ENCODE measurements at regions not wholly inside any gene's neighbourhood (a gene's known extent, or its start where the extent isn't known, plus 50 kb on each side); places are given as distances from the start of the nearest gene placed in this dataset.

DNA sequence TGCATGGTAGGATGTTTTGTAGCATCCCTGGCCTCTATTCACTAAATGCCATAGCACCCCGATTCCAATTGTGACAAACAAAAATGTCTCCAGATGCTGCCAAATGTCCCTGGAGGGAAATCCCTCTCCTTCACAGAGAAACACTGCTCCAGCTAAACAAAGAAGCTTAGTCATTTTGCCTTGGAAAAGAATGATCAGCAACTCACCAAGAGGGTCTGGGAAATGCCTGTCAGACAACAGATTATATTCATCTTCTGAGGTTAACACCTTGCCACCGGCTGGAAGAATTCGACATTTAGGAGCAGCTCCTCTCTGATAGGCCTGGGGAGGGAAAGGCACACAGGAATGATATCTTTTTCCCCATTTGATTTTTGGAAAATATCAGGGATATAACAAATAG lies 84.4 kb downstream of the NIBAN1 start:
- TF ChIP-seq, protein P1, sequence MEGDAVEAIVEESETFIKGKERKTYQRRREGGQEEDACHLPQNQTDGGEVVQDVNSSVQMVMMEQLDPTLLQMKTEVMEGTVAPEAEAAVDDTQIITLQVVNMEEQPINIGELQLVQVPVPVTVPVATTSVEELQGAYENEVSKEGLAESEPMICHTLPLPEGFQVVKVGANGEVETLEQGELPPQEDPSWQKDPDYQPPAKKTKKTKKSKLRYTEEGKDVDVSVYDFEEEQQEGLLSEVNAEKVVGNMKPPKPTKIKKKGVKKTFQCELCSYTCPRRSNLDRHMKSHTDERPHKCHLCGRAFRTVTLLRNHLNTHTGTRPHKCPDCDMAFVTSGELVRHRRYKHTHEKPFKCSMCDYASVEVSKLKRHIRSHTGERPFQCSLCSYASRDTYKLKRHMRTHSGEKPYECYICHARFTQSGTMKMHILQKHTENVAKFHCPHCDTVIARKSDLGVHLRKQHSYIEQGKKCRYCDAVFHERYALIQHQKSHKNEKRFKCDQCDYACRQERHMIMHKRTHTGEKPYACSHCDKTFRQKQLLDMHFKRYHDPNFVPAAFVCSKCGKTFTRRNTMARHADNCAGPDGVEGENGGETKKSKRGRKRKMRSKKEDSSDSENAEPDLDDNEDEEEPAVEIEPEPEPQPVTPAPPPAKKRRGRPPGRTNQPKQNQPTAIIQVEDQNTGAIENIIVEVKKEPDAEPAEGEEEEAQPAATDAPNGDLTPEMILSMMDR (IDR thresholded peaks at IDR 0.05): no peak
- TF ChIP-seq, protein P2, sequence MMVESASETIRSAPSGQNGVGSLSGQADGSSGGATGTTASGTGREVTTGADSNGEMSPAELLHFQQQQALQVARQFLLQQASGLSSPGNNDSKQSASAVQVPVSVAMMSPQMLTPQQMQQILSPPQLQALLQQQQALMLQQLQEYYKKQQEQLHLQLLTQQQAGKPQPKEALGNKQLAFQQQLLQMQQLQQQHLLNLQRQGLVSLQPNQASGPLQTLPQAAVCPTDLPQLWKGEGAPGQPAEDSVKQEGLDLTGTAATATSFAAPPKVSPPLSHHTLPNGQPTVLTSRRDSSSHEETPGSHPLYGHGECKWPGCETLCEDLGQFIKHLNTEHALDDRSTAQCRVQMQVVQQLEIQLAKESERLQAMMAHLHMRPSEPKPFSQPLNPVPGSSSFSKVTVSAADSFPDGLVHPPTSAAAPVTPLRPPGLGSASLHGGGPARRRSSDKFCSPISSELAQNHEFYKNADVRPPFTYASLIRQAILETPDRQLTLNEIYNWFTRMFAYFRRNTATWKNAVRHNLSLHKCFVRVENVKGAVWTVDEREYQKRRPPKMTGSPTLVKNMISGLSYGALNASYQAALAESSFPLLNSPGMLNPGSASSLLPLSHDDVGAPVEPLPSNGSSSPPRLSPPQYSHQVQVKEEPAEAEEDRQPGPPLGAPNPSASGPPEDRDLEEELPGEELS (CRISPR knock-in tag; IDR thresholded peaks at IDR 0.05): no peak
- TF ChIP-seq, protein P3, sequence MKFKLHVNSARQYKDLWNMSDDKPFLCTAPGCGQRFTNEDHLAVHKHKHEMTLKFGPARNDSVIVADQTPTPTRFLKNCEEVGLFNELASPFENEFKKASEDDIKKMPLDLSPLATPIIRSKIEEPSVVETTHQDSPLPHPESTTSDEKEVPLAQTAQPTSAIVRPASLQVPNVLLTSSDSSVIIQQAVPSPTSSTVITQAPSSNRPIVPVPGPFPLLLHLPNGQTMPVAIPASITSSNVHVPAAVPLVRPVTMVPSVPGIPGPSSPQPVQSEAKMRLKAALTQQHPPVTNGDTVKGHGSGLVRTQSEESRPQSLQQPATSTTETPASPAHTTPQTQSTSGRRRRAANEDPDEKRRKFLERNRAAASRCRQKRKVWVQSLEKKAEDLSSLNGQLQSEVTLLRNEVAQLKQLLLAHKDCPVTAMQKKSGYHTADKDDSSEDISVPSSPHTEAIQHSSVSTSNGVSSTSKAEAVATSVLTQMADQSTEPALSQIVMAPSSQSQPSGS (CRISPR knock-in tag; IDR thresholded peaks at IDR 0.05; ENCODE audit: borderline replicate concordance, low read depth): no peak
- no peak for TF ChIP-seq GABPB1 (CRISPR knock-in tag; IDR thresholded peaks at IDR 0.05)
- no peak for TF ChIP-seq CREM (CRISPR knock-in tag; IDR thresholded peaks at IDR 0.05)
- TF ChIP-seq, protein P4, sequence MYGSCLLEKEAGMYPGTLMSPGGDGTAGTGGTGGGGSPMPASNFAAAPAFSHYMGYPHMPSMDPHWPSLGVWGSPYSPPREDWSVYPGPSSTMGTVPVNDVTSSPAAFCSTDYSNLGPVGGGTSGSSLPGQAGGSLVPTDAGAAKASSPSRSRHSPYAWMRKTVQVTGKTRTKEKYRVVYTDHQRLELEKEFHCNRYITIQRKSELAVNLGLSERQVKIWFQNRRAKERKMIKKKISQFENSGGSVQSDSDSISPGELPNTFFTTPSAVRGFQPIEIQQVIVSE (CRISPR knock-in tag; IDR thresholded peaks at IDR 0.05; ENCODE audit: borderline replicate concordance): no peak
- no peak for TF ChIP-seq CREB1 (CRISPR knock-in tag; IDR thresholded peaks at IDR 0.05)
- TF ChIP-seq SMAD3 (CRISPR knock-in tag; IDR thresholded peaks at IDR 0.05; ENCODE audit: borderline replicate concordance): no peak
- TF ChIP-seq JUN (CRISPR knock-in tag; IDR thresholded peaks at IDR 0.05): no peak
- TF ChIP-seq SP1 (CRISPR knock-in tag; conservative IDR thresholded peaks at IDR 0.05): no peak
- TF ChIP-seq IRF2 (CRISPR knock-in tag; IDR thresholded peaks at IDR 0.05; ENCODE audit: borderline replicate concordance, low read depth): no peak
- no peak for TF ChIP-seq FOXP1 (CRISPR knock-in tag; IDR thresholded peaks at IDR 0.05; ENCODE audit: borderline replicate concordance)
- no peak for TF ChIP-seq TEAD4 (CRISPR knock-in tag; IDR thresholded peaks at IDR 0.05)
- TF ChIP-seq TP53 (CRISPR knock-in tag; IDR thresholded peaks at IDR 0.05): no peak

Measured in WTC11 (cell line).